A549 (cell line): ENCODE measurements at regions not wholly inside any gene's neighbourhood (a gene's known extent, or its start where the extent isn't known, plus 50 kb on each side); places are given as distances from the start of the nearest gene placed in this dataset.

Source experiments
- ATAC-seq, 2 experiments: fragments of 200-7000 bp in 1 of 2; fragments of >200 bp in 1 of 2; cut with Nextera tagmentation in 1 of 2; cut with Tn5 transposase in 1 of 2; 3 replicates each; pipeline versions ENCODE4 v1.8.0 to v1.9.1; 2018 to 2020; ENCODE audit warnings: mild to moderate bottlenecking in 1 of 2, moderate library complexity in 1 of 2
- CTCF ChIA-PET: fragments of 300-600 bp; sonication (Branson Sonifier 250); formaldehyde crosslinking; extraction: SDS; loops from one replicate; lab custom pipeline; 2021; ENCODE audit warnings: antibody characterized with exemption, inconsistent platforms; lab: Yijun Ruan, JAX
- POLR2A ChIA-PET: fragments of 350-600 bp; formaldehyde crosslinking; extraction: SDS; loops from one replicate; lab custom pipeline; 2021; ENCODE audit warnings: antibody characterized with exemption, inconsistent platforms; lab: Yijun Ruan, JAX
- DNase-seq, 2 experiments: peaks; one replicate each; pipeline versions ENCODE4 v3.0.0 to v3.0.0-alpha.2; 2011 to 2016; ENCODE audit warnings: low read depth in 1 of 2, low spot score in 1 of 2
- FAIRE-seq: peaks from 2 replicates; lab custom pipeline; 2011; peaks lifted over from hg19 to GRCh38; lab: Jason Lieb, UNC
- H3K27ac ChIP-seq, 2 experiments: fragments of >200 bp; sonication (Bioruptor Twin); formaldehyde crosslinking; 3 replicates each; pipeline ENCODE4 v1.5.1; 2016 to 2017
- H3K4me1 ChIP-seq: fragments of >200 bp; sonication (Bioruptor Twin); formaldehyde crosslinking; 3 replicates; pipeline ENCODE4 v1.6.1; 2016
- H3K4me2 ChIP-seq: fragments of >200 bp; sonication (Bioruptor Twin); formaldehyde crosslinking; 3 replicates; pipeline ENCODE4 v1.6.1; 2016
- H3K4me3 ChIP-seq: fragments of >200 bp; sonication (Bioruptor Twin); formaldehyde crosslinking; 3 replicates; pipeline ENCODE4 v1.5.1; 2016
- H3K9me3 ChIP-seq: fragments of >200 bp; sonication (Bioruptor Twin); formaldehyde crosslinking; 3 replicates; pipeline ENCODE4 v1.6.1; 2016
- ATOH8 ChIP-seq: fragments of 250-450 bp; sonication (Bioruptor Pico); IDR thresholded peaks from 2 replicates; pipeline ENCODE4 v1.5.0; 2020; ENCODE audit warnings: low read depth, mild to moderate bottlenecking, moderate library complexity
- BHLHE40 ChIP-seq: IDR thresholded peaks from 2 replicates; pipeline ENCODE4 v1.6.1; 2012; ENCODE audit warnings: low read depth, low read length, inconsistent platforms
- CBX8 ChIP-seq: fragments of 200-600 bp; sonication (generic); IDR thresholded peaks from 2 replicates; pipeline ENCODE4 v1.6.1; 2016
- CHD2 ChIP-seq: fragments of 150-350 bp; IDR thresholded peaks from 2 replicates; pipeline ENCODE4 v1.6.1; 2014; ENCODE audit warnings: low read length; ENCODE audit not compliant: partially characterized antibody
- CHD4 ChIP-seq: fragments of 200-600 bp; sonication (generic); IDR thresholded peaks from 2 replicates; pipeline ENCODE4 v1.6.1; 2016; ENCODE audit warnings: antibody characterized with exemption, mild to moderate bottlenecking, borderline replicate concordance
- ELK1 ChIP-seq: fragments of 150-350 bp; IDR thresholded peaks from 2 replicates; pipeline ENCODE4 v1.6.1; 2014; ENCODE audit warnings: low read depth, mild to moderate bottlenecking, low read length
- EP300 ChIP-seq, 2 experiments: fragments of >200 bp; sonication (Bioruptor Twin); formaldehyde crosslinking; IDR thresholded peaks; 2 replicates in 1 of 2; 3 replicates in 1 of 2; pipeline ENCODE4 v1.6.1; 2016 to 2017
- ESRRA ChIP-seq: fragments of 150-350 bp; IDR thresholded peaks from 2 replicates; pipeline ENCODE4 v1.6.1; 2014; ENCODE audit warnings: mild to moderate bottlenecking, low read length, borderline replicate concordance
- GATA3 ChIP-seq: IDR thresholded peaks from 2 replicates; pipeline ENCODE4 v1.6.1; 2012; ENCODE audit warnings: borderline replicate concordance
- HOXA7 ChIP-seq: fragments of 250-450 bp; sonication (Bioruptor Pico); IDR thresholded peaks from 2 replicates; pipeline ENCODE4 v1.5.0; 2020; ENCODE audit warnings: mild to moderate bottlenecking, moderate library complexity
- KDM1A ChIP-seq: fragments of 200-600 bp; sonication (generic); IDR thresholded peaks from 2 replicates; pipeline ENCODE4 v1.6.1; 2016; ENCODE audit warnings: low read depth, mild to moderate bottlenecking
- PHF8 ChIP-seq: fragments of 200-600 bp; sonication (generic); IDR thresholded peaks from 2 replicates; pipeline ENCODE4 v1.6.1; 2016; ENCODE audit warnings: low read depth, mild to moderate bottlenecking, antibody characterized with exemption, moderate library complexity, borderline replicate concordance
- RAD21 ChIP-seq, 2 experiments: fragments of >200 bp in 1 of 2; sonication (Bioruptor Twin) in 1 of 2; formaldehyde crosslinking in 1 of 2; IDR thresholded peaks in 1 of 2; conservative IDR thresholded peaks in 1 of 2; 2 replicates in 1 of 2; 3 replicates in 1 of 2; pipeline ENCODE4 v1.6.1; 2012 to 2018; ENCODE audit warnings: inconsistent platforms in 1 of 2
- REST ChIP-seq: fragments of 200-600 bp; sonication (generic); IDR thresholded peaks from 2 replicates; pipeline ENCODE4 v1.6.1; 2016; ENCODE audit warnings: antibody characterized with exemption, mild to moderate bottlenecking, moderate library complexity
- RFX5 ChIP-seq: fragments of 450-650 bp; IDR thresholded peaks from 2 replicates; pipeline ENCODE4 v1.7.1; 2014; ENCODE audit warnings: antibody characterized with exemption, mild to moderate bottlenecking, moderate library complexity
- SMC3 ChIP-seq: fragments of >200 bp; sonication (Bioruptor Twin); formaldehyde crosslinking; IDR thresholded peaks from 3 replicates; pipeline ENCODE4 v1.6.1; 2018; ENCODE audit warnings: inconsistent platforms
- TFCP2L1 ChIP-seq: fragments of 250-450 bp; sonication (Bioruptor Pico); IDR thresholded peaks from 2 replicates; pipeline ENCODE4 v1.5.0; 2021; ENCODE audit warnings: mild to moderate bottlenecking
- USF2 ChIP-seq: fragments of 450-650 bp; IDR thresholded peaks from 2 replicates; pipeline ENCODE4 v1.6.1; 2014; ENCODE audit warnings: antibody characterized with exemption
- ZFP36 ChIP-seq: fragments of 450-650 bp; IDR thresholded peaks from 2 replicates; pipeline ENCODE4 v1.6.1; 2014; ENCODE audit warnings: borderline replicate concordance; ENCODE audit not compliant: partially characterized antibody
- ZSCAN20 ChIP-seq: fragments of 250-450 bp; sonication (Bioruptor Pico); IDR thresholded peaks from 2 replicates; pipeline ENCODE4 v1.8.0; 2022; ENCODE audit warnings: mild to moderate bottlenecking, moderate library complexity
- WGBS: methylation state at CpG from one replicate; pipeline ENCODE4 v1.1.6; 2017; ENCODE audit errors: missing lambda C conversion rate; 5-methylcytosine and 5-hydroxymethylcytosine counted together

- ATAC-seq = no peak
- H3K9me3 ChIP-seq = no peaks in the 10 kb centered on the region
- no peak for DNase-seq
- 9% methylated on average over 2 of the region's 2 CpGs for WGBS
- H3K27ac ChIP-seq = no peak overlapping the region
- H3K4me3 ChIP-seq = no peak overlapping the region
- no peak for FAIRE-seq
- H3K4me2 ChIP-seq = no peak overlapping the region
- CTCF ChIA-PET = no interaction called here
- no peak for TF ChIP-seq ZFP36
- no peak for TF ChIP-seq ELK1
- TF ChIP-seq GATA3 = no peak
- no peak for TF ChIP-seq CHD4
- TF ChIP-seq RFX5 = no peak
- no peak for TF ChIP-seq BHLHE40
- no peak for TF ChIP-seq PHF8
- no peak for TF ChIP-seq ATOH8 (CRISPR knock-in tag)
- no peak for TF ChIP-seq ZSCAN20
- no peak for TF ChIP-seq HOXA7 (CRISPR knock-in tag)
- TF ChIP-seq KDM1A = no peak
- TF ChIP-seq, all 56 proteins: peak for 0
- no peaks in the 10 kb centered on the region for H3K4me1 ChIP-seq
- POLR2A ChIA-PET = no interaction called here
Observed at GRCh38 chr7:86966916-86967315, 92.5 kb downstream of the ELAPOR2 start.

- ATAC-seq (no peak), FAIRE-seq (no peak), DNase-seq (no peak)
- TF ChIP-seq REST (no peak), EP300 (IDR thresholded peaks at IDR 0.05) (no peak), ESRRA (no peak), TFCP2L1 (CRISPR knock-in tag) (no peak), ATOH8 (CRISPR knock-in tag) (no peak), CHD2 (no peak), USF2 (no peak), SMC3 (no peak), CBX8 (no peak), RAD21 (conservative IDR thresholded peaks at IDR 0.05 in 1 of 2, IDR thresholded peaks at IDR 0.05 in 1 of 2) (no peak)
- Histone ChIP-seq H3K4me1 (no peaks in the 10 kb centered on the region), H3K27ac (no peak overlapping the region), H3K4me3 (no peak overlapping the region), H3K4me2 (no peak overlapping the region), H3K9me3 (no peaks in the 10 kb centered on the region)
- CTCF ChIA-PET = interaction anchor here (0.5 kb wide), 1 partner anchor 585 kb away, joined by 3 read pairs; no protein-coding TSS in a partner anchor
- 17% methylated on average over 2 of the region's 2 CpGs for WGBS
- POLR2A ChIA-PET = no interaction called here
Observed at GRCh38 chr7:86965727-86966120, 93.7 kb downstream of the ELAPOR2 start.
